ENCODE measurements at regions not wholly inside any gene's neighbourhood (a gene's known extent, or its start where the extent isn't known, plus 50 kb on each side); places are given as distances from the start of the nearest gene placed in this dataset.
"Not testable (repeated sequence)": the region's sequence is repeated elsewhere in the genome, so short reads cannot be mapped to it uniquely, and the experiment has no call there.

DNA sequence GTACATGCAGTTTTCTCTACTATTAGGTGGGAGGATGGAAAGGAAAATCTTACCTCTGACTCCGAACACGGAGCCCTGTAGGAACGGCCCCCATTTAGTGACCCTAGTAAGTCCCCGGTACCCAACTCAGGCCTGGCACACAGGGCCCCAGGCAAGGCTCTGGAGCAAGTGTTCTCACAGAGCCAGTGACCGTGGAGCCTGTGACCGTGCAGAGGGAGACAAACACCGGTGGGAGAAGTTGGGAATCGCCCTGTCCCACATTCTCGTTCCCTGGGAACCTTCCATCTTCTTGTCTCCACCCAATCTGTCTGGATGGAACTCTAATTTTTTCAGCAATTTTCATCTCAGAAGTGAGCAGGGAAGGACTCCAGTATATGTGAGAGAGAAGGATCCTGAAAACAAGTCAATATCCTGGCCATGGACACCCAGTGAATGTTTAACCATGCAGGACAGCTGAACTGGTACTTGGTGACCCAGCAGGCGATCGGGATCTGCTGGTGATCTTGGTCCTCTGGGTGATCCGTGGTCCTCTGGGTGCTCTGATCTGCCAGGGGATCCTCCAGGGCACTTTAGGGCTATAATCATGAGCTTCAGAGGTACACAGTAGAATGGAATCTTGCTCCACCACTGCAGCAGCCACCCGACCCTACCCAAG, 348.6 kb upstream of the ID2 start:
- Histone ChIP-seq H3K4me3 (no peak overlapping the region), H3K4me1 (ENCODE audit: control insufficient read depth in 1 of 2, low read depth in 2 of 2) (peaks cover 0 to 14% of the 10 kb centered on the region in 2 donors), H3K27ac (no peak overlapping the region), H3K27me3 (replicated peaks; ENCODE audit: insufficient read depth) (no peaks in the 10 kb centered on the region), H3K9me3 (no peaks in the 10 kb centered on the region), H3K36me3 (no peaks in the 10 kb centered on the region)
- no peak for ATAC-seq (ENCODE audit: insufficient number of reproducible peaks, low FRiP score, low read depth)
- no peak for DNase-seq (ENCODE audit: low spot score)
- TF ChIP-seq, protein P1, sequence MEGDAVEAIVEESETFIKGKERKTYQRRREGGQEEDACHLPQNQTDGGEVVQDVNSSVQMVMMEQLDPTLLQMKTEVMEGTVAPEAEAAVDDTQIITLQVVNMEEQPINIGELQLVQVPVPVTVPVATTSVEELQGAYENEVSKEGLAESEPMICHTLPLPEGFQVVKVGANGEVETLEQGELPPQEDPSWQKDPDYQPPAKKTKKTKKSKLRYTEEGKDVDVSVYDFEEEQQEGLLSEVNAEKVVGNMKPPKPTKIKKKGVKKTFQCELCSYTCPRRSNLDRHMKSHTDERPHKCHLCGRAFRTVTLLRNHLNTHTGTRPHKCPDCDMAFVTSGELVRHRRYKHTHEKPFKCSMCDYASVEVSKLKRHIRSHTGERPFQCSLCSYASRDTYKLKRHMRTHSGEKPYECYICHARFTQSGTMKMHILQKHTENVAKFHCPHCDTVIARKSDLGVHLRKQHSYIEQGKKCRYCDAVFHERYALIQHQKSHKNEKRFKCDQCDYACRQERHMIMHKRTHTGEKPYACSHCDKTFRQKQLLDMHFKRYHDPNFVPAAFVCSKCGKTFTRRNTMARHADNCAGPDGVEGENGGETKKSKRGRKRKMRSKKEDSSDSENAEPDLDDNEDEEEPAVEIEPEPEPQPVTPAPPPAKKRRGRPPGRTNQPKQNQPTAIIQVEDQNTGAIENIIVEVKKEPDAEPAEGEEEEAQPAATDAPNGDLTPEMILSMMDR (IDR thresholded peaks at IDR 0.05) = no peak

- ATAC-seq (ENCODE audit: insufficient number of reproducible peaks, low FRiP score, low read depth); H3K9me3 ChIP-seq; H3K36me3 ChIP-seq; H3K27me3 ChIP-seq (replicated peaks; ENCODE audit: insufficient read depth); DNase-seq (ENCODE audit: low spot score); H3K27ac ChIP-seq; H3K4me3 ChIP-seq: not testable (repeated sequence)
- peaks cover 0 to 14% of the 10 kb centered on the region in 2 donors for H3K4me1 ChIP-seq (ENCODE audit: control insufficient read depth in 1 of 2, low read depth in 2 of 2)
Observed at GRCh38 chr2:8333832-8334187, 348.0 kb upstream of the ID2 start.

- no peaks in the 10 kb centered on the region for H3K36me3 ChIP-seq
- TF ChIP-seq, protein P1 (IDR thresholded peaks at IDR 0.05) = no peak
- DNase-seq (ENCODE audit: low spot score) (no peak), ATAC-seq (ENCODE audit: insufficient number of reproducible peaks, low FRiP score, low read depth) (no peak)
- H3K4me1 ChIP-seq (ENCODE audit: control insufficient read depth in 1 of 2, low read depth in 2 of 2) = peaks cover 0 to 4% of the 10 kb centered on the region in 2 donors
- no peak overlapping the region for H3K4me3 ChIP-seq
- no peaks in the 10 kb centered on the region for H3K27me3 ChIP-seq (replicated peaks; ENCODE audit: insufficient read depth)
- no peak overlapping the region for H3K27ac ChIP-seq
- H3K9me3 ChIP-seq = no peaks in the 10 kb centered on the region
Observed at GRCh38 chr2:8334866-8335325, 347.0 kb upstream of the ID2 start.

DNA sequence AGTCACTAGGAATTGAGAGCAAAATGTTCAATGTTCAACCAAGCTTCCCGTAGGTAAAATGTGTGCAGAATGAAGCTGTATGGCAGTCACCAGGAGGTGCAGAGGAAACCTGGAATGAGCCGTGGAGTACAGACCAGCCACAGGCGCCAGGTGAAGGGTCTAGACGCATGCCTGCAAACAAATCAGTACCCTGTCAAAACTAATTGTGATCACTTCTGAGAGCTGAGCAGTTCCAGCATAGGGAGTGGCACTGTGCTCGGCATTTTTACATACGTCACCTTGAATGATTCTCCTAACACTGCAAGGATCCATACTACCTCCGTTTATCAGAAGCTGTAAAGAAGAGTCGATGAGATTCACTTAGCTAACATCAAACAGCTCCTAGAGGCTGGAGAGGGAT, 346.1 kb upstream of the ID2 start:
- no peak overlapping the region for H3K4me3 ChIP-seq
- H3K27me3 ChIP-seq (replicated peaks; ENCODE audit: insufficient read depth) = no peaks in the 10 kb centered on the region
- no peaks in the 10 kb centered on the region for H3K36me3 ChIP-seq
- H3K4me1 ChIP-seq (ENCODE audit: control insufficient read depth in 1 of 2, low read depth in 2 of 2) = no peaks in the 10 kb centered on the region
- TF ChIP-seq, protein P1 (IDR thresholded peaks at IDR 0.05) = no peak
- ATAC-seq (ENCODE audit: insufficient number of reproducible peaks, low FRiP score, low read depth) (no peak), DNase-seq (ENCODE audit: low spot score) (no peak)
- H3K27ac ChIP-seq = no peak overlapping the region
- no peaks in the 10 kb centered on the region for H3K9me3 ChIP-seq

DNA sequence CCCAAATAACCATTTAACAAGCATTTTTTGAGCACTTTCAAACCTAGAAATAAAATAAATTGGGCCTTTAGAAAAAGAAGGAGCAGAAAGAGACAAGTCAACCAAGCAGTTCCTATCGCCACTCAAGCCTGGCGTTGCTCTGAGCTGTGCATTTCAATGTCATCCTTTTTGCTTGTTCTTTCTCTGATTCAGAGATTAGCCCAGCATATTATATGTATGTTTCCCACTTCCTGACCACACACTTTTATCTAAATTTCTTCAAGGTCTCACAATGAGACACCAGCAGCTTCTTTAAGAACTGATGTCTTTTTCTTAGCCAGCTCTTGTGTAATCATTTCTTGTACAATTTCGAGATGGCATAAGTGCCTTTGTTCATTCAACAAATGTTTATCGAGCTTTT, 344.5 kb upstream of the ID2 start:
- H3K36me3 ChIP-seq = no peaks in the 10 kb centered on the region
- H3K9me3 ChIP-seq = no peaks in the 10 kb centered on the region
- no peak for DNase-seq (ENCODE audit: low spot score)
- no peaks in the 10 kb centered on the region for H3K27me3 ChIP-seq (replicated peaks; ENCODE audit: insufficient read depth)
- ATAC-seq (ENCODE audit: insufficient number of reproducible peaks, low FRiP score, low read depth) = no peak
- TF ChIP-seq, protein P1 (IDR thresholded peaks at IDR 0.05) = no peak
- no peak overlapping the region for H3K27ac ChIP-seq
- H3K4me1 ChIP-seq (ENCODE audit: control insufficient read depth in 1 of 2, low read depth in 2 of 2) = no peaks in the 10 kb centered on the region
- no peak overlapping the region for H3K4me3 ChIP-seq

DNA sequence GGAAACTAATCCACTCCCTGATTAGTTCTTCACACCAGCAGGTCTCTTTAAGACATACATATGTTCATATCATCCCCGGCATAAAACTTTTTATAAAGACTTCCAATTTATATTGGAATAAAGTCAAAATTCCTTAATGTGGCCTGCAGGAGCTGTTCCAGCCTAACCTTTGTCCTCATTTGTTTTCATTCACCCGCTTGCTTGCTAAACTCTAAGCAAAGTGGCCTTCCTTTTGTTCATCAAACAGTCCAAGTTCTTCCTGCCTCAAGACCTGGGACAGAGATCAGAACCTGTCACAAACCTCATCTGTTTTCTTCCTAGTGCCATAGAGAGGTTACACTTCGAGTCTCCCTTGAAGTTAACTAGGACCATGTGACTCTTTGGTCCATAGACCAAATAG, 339.4 kb upstream of the ID2 start:
- no peak for ATAC-seq (ENCODE audit: insufficient number of reproducible peaks, low FRiP score, low read depth)
- TF ChIP-seq, protein P1 (IDR thresholded peaks at IDR 0.05) = no peak
- no peaks in the 10 kb centered on the region for H3K9me3 ChIP-seq
- H3K27ac ChIP-seq = no peak overlapping the region
- no peaks in the 10 kb centered on the region for H3K4me1 ChIP-seq (ENCODE audit: control insufficient read depth in 1 of 2, low read depth in 2 of 2)
- no peaks in the 10 kb centered on the region for H3K27me3 ChIP-seq (replicated peaks; ENCODE audit: insufficient read depth)
- DNase-seq (ENCODE audit: low spot score) = no peak
- H3K4me3 ChIP-seq = no peak overlapping the region
- no peaks in the 10 kb centered on the region for H3K36me3 ChIP-seq

All from thoracic aorta (tissue), 2 donors.